ENCODE measurements at regions not wholly inside any gene's neighbourhood (a gene's known extent, or its start where the extent isn't known, plus 50 kb on each side); places are given as distances from the start of the nearest gene placed in this dataset.

DNA sequence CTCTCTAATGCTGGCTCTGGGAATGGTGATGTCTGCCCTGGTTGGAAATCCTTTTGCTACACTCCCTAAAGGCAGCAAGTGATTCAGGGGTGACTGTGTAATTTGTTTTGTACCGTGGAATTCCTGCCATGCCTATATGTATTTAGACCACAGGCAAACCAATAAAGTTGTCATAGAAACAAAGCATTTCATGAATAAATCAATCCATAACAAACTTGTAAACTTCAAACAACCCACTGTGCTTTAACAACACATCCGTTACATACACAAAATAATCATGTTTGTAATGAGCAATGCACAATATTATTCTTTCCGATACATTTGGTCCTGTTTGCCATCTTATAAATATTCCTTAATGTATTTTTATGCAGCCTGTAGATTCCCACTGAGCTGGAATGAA, 330.3 kb upstream of the SNX7 start:
- no peaks in the 10 kb centered on the region for H3K36me3 ChIP-seq
- peaks cover 0 to 16% (median 0%) of the 10 kb centered on the region in 3 donors for H3K4me1 ChIP-seq
- WGBS, 2 donors (ENCODE audit: low coverage in 1 of 2) = 61 to 89% methylated on average over 2 to 3 of the region's 3 CpGs
- no peaks in the 10 kb centered on the region for H3K27me3 ChIP-seq
- H3K27ac ChIP-seq = no peak overlapping the region
- no peak for ATAC-seq
- TF ChIP-seq, protein P1, sequence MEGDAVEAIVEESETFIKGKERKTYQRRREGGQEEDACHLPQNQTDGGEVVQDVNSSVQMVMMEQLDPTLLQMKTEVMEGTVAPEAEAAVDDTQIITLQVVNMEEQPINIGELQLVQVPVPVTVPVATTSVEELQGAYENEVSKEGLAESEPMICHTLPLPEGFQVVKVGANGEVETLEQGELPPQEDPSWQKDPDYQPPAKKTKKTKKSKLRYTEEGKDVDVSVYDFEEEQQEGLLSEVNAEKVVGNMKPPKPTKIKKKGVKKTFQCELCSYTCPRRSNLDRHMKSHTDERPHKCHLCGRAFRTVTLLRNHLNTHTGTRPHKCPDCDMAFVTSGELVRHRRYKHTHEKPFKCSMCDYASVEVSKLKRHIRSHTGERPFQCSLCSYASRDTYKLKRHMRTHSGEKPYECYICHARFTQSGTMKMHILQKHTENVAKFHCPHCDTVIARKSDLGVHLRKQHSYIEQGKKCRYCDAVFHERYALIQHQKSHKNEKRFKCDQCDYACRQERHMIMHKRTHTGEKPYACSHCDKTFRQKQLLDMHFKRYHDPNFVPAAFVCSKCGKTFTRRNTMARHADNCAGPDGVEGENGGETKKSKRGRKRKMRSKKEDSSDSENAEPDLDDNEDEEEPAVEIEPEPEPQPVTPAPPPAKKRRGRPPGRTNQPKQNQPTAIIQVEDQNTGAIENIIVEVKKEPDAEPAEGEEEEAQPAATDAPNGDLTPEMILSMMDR (IDR thresholded peaks at IDR 0.05) = no peak
- TF ChIP-seq POLR2AphosphoS5 (IDR thresholded peaks at IDR 0.05) = no peak
- TF ChIP-seq POLR2A (IDR thresholded peaks at IDR 0.05) = no peak
- TF ChIP-seq EP300 (IDR thresholded peaks at IDR 0.05) = no peak
- H3K4me3 ChIP-seq = no peak overlapping the region
- H3K9me3 ChIP-seq = no peaks in the 10 kb centered on the region

DNA sequence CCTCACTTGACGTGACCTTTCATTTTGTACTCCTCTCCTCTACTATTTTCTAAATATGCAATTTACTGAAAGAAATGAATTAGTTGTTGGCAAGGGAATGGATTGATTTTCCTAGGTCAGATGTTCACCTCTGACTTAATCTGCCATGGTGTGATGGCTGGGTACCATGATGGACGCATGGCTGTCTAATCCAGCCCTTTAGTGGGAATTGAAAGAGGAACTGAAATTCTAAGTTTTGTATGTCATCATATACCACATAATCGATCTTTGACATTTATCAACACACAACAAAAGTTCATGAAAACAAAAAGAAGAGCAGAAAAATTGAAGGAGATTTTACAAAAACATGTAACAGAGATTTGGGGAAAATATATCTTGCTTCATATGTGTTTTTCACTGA, 331.3 kb upstream of the SNX7 start:
- H3K36me3 ChIP-seq = no peaks in the 10 kb centered on the region
- no peaks in the 10 kb centered on the region for H3K27me3 ChIP-seq
- H3K4me3 ChIP-seq = no peak overlapping the region
- H3K4me1 ChIP-seq = peaks cover 0 to 16% (median 0%) of the 10 kb centered on the region in 3 donors
- H3K9me3 ChIP-seq = no peaks in the 10 kb centered on the region
- ATAC-seq = no peak
- 87 to 93% methylated on average over 2 to 3 of the region's 3 CpGs for WGBS, 2 donors (ENCODE audit: low coverage in 1 of 2)
- no peak overlapping the region for H3K27ac ChIP-seq
- TF ChIP-seq POLR2A (IDR thresholded peaks at IDR 0.05) (no peak), POLR2AphosphoS5 (IDR thresholded peaks at IDR 0.05) (no peak), EP300 (IDR thresholded peaks at IDR 0.05) (no peak)
- TF ChIP-seq, protein P1 (IDR thresholded peaks at IDR 0.05) = no peak

- ATAC-seq = no peak
- no peaks in the 10 kb centered on the region for H3K36me3 ChIP-seq
- TF ChIP-seq, protein P1 (IDR thresholded peaks at IDR 0.05) = no peak
- no peak for TF ChIP-seq EP300 (IDR thresholded peaks at IDR 0.05)
- TF ChIP-seq POLR2A (IDR thresholded peaks at IDR 0.05) = no peak
- TF ChIP-seq POLR2AphosphoS5 (IDR thresholded peaks at IDR 0.05) = no peak
Measured at GRCh38 chr1:98328855-98329254, 332.7 kb upstream of the SNX7 start.

DNA sequence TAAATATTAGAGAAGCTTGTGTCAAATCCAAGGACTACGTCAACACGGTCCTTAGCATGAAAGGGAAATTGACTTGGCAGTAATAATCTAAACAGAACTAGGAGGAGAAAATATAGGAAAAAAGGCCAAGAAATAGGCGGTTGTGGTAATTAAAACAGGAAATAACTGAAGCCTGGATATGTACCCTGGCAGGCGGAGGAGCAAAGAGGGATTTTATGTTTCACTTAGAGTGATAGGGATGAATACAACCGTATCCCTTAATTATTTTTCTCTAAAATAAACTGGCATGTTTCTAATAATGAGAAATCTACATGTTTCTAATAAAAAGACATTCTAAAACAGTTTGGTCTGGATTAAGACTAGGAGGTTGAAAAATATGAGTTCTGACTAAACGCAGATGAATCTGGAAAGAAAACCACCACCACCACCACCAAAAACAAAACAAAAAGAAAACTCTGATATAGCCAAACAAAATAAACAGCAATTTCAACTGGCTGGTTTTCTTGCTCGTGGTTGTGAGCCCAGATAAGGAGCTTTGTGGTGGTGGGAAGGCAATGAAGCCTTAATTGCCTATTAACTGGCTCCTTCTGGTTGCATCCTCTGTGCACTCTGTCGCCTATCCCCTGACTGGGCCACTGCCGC, 334.2 kb upstream of the SNX7 start:
- ATAC-seq = no peak
- Histone ChIP-seq H3K27ac (peak overlapping the region in 1 of 4 donors; percentile 19), H3K4me1 (peaks cover 0 to 25% (median 0%) of the 10 kb centered on the region in 3 donors)

More at GRCh38 chr1:98328855-98329254, 332.7 kb upstream of the SNX7 start:
- H3K4me3 ChIP-seq = no peak overlapping the region
- H3K4me1 ChIP-seq = peaks cover 0 to 21% (median 0%) of the 10 kb centered on the region in 3 donors
- no peaks in the 10 kb centered on the region for H3K9me3 ChIP-seq
- H3K27me3 ChIP-seq = no peaks in the 10 kb centered on the region
- H3K27ac ChIP-seq = no peak overlapping the region

More for the DNA sequence above, 334.2 kb upstream of the SNX7 start:
- no peaks in the 10 kb centered on the region for H3K9me3 ChIP-seq
- H3K36me3 ChIP-seq = no peaks in the 10 kb centered on the region
- H3K4me3 ChIP-seq = no peak overlapping the region
- 22 to 25% methylated on average over 8 of the region's 9 CpGs for WGBS, 2 donors (ENCODE audit: low coverage in 1 of 2)
- TF ChIP-seq EP300 (IDR thresholded peaks at IDR 0.05) (no peak), POLR2A (IDR thresholded peaks at IDR 0.05) (no peak), POLR2AphosphoS5 (IDR thresholded peaks at IDR 0.05) (no peak)
- TF ChIP-seq, protein P1 (IDR thresholded peaks at IDR 0.05) = no peak
- H3K27me3 ChIP-seq = no peaks in the 10 kb centered on the region
